ENCODE measurements at regions not wholly inside any gene's neighbourhood (a gene's known extent, or its start where the extent isn't known, plus 50 kb on each side); places are given as distances from the start of the nearest gene placed in this dataset.

DNA sequence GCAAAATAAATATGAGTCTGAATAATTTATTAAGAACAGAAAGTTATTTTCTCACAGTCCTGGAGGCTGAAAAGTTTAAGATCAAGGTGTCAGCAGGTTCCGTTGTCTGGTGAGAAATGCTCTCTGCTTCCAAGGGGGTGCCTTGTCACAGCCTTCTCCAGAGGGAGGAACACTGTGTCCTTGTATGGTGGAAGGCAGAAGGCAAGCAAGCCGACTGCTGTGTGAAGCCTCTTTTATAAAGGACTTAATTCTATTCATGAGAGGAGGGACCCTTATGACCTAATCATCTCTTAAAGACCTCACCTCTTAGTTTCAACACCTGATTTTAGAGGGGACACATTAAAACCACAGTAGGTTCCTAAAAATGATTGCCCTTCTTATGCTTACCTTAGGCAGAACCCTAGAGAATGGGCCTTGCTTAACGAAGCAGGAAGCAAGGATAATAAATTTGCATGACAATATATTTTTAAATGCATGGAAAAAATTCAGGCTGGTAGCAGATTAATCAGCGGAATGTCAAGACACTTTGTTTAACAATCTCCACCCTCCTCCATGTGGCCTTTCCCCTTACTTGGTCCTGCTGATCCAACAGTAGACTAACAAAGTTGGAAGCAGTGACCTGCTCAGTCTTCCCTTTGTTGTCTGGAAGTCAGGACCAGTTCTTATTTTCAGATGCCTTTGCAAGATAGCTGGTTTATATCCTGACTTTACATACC, 154.9 kb downstream of the DYRK2 start:
- no peak overlapping the region for H3K4me3 ChIP-seq (ENCODE audit: low read depth, low read length)
- DNase-seq (ENCODE audit: low read depth) = no peak
- TF ChIP-seq, protein P1, sequence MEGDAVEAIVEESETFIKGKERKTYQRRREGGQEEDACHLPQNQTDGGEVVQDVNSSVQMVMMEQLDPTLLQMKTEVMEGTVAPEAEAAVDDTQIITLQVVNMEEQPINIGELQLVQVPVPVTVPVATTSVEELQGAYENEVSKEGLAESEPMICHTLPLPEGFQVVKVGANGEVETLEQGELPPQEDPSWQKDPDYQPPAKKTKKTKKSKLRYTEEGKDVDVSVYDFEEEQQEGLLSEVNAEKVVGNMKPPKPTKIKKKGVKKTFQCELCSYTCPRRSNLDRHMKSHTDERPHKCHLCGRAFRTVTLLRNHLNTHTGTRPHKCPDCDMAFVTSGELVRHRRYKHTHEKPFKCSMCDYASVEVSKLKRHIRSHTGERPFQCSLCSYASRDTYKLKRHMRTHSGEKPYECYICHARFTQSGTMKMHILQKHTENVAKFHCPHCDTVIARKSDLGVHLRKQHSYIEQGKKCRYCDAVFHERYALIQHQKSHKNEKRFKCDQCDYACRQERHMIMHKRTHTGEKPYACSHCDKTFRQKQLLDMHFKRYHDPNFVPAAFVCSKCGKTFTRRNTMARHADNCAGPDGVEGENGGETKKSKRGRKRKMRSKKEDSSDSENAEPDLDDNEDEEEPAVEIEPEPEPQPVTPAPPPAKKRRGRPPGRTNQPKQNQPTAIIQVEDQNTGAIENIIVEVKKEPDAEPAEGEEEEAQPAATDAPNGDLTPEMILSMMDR (IDR thresholded peaks at IDR 0.05; ENCODE audit: insufficient read depth, low read depth, low read length, missing control alignments) = no peak

DNA sequence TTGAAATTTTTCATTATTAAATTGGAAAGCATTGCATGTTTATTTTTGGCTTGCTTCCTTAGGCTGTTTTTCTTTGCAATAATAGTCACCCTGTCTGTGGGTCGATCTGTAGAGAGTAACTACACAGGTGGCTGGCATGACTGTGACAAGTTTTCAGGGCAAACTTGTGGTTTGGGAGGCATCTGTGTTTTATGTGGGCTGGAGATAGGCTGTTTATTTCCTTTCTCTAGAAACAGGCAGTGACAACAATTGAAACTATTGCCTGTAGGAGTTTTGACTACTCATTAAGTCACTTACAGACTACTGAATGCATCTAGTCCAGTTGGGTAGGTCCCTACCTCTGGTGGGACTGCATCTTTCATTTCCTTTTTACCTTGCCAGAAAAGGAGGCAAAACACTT, 155.6 kb downstream of the DYRK2 start:
- TF ChIP-seq, protein P1 (IDR thresholded peaks at IDR 0.05; ENCODE audit: insufficient read depth, low read depth, low read length, missing control alignments) = no peak
- peak; percentile 52 for DNase-seq (ENCODE audit: low read depth)
- H3K4me3 ChIP-seq (ENCODE audit: low read depth, low read length) = no peak overlapping the region

DNA sequence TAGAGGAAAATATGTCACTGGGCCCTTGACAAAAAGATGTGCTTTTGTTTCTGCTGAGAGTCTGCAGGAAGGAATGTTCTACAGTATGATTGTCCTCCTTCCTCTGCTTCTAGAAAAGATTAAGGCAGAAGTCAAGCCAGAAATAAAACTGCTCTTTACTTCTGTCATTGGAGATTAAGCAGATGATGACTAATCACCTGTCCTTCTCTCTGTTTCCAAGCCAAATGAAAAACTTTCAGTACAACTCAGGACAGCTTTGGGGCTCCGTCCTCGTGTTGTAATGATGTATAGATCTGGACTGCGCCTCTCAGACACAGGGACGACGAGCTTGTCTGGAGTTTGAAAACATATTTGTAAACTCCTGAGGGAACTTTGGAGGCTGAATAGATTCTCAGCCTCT, 159.3 kb downstream of the DYRK2 start:
- H3K4me3 ChIP-seq (ENCODE audit: low read depth, low read length) = no peak overlapping the region
- TF ChIP-seq, protein P1 (IDR thresholded peaks at IDR 0.05; ENCODE audit: insufficient read depth, low read depth, low read length, missing control alignments) = no peak
- DNase-seq (ENCODE audit: low read depth) = no peak

DNA sequence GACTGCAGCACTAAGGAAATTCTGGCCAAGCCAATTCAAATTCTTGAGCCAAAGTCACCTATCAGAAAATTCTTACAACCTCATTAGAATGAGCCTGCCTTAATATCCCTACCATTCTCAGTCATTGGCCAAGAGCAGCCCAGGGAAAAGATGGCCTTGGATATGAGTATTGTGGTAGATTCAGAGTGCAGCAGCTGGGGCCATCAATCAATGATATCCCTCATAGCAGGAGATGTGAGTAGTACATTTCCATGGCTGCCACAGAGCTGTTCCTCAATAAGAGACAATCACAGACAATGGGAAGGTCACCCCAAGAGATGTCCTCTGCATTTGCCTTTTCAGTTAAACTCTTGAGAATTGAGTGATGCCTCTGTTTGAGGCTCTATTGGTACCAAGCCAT, 161.6 kb downstream of the DYRK2 start:
- H3K4me3 ChIP-seq (ENCODE audit: low read depth, low read length) = no peak overlapping the region
- no peak for DNase-seq (ENCODE audit: low read depth)
- TF ChIP-seq, protein P1 (IDR thresholded peaks at IDR 0.05; ENCODE audit: insufficient read depth, low read depth, low read length, missing control alignments) = no peak

DNA sequence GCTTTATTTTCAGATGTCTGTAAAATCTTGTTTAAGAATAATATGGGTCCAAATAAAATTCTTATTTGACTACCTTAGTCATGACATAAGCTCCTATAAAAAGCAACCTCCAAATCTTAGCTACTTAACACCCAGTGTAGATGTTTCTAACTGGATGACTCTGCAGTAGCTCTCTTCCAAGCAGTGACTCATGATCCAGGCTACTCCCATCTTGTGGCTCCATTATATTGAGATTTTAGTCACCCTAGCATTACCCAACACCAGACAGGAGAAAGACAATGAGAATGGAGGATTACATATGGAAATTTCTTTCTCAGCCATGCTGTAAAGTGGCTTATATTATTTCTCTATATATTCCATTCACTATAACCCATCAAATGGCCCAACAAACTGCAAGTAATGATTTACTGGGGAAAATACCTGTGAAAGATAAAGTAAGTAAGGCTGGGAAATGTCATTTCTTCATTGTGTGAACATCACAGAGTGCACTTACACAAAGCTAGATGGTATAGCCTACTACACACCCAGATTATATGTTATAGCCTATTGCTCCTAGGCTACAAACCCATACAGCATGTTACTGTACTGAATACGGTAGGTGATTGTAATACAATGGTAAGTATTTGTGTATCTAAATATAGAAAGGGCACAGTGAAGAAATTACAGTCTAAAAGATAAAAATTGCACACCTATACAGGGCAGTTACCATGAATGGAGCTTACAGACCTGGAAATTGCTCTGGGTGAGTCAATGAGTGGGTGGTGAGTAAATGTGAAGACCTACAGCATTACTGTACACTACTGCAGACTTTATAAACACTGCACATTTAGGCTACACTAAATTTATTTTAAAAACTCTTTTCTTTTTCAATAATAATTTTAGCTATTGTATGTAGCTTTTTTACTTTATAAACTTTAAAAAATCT, 163.2 kb downstream of the DYRK2 start:
- DNase-seq (ENCODE audit: low read depth) = no peak
- TF ChIP-seq, protein P1 (IDR thresholded peaks at IDR 0.05; ENCODE audit: insufficient read depth, low read depth, low read length, missing control alignments) = no peak

DNA sequence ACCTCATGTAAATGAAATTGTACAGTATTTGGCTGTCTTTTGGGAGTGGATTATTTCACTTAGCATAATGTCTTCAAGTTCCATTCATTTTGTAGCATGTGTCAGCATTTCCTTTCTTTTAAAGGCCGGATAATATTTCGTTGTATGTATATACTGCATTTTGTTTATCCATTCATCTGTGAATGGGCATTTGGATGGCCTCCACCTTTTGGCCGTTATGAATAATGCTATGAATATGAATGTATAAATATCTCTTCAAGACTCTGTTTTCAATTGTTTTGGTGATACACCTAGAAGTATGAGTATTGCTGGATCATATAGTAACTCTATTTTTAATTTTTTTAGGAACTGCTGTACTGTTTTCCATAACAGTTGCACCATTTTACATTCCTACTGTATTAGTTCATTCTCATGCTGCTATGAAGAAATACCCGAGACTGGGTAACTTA, 164.9 kb downstream of the DYRK2 start:
- TF ChIP-seq, protein P1 (IDR thresholded peaks at IDR 0.05; ENCODE audit: insufficient read depth, low read depth, low read length, missing control alignments) = no peak
- H3K4me3 ChIP-seq (ENCODE audit: low read depth, low read length) = no peak overlapping the region
- no peak for DNase-seq (ENCODE audit: low read depth)

More for the DNA sequence above, 163.2 kb downstream of the DYRK2 start:
- no peak overlapping the region for H3K4me3 ChIP-seq (ENCODE audit: low read depth, low read length)

All from GM12865 (cell line).